OCI-LY1 (cell line): ENCODE measurements at regions not wholly inside any gene's neighbourhood (a gene's known extent, or its start where the extent isn't known, plus 50 kb on each side); places are given as distances from the start of the nearest gene placed in this dataset.

Source experiments
- EZH2 ChIP-seq: fragments of 200-600 bp; sonication (generic), shearing (Covaris generic); IDR thresholded peaks from 2 replicates; pipeline ENCODE4 v1.8.0; 2017; ENCODE audit warnings: borderline replicate concordance, mixed run types, mild to moderate bottlenecking, antibody characterized with exemption, low read length, moderate library complexity, mixed read lengths
- TF ChIP-seq, protein P1 (sequence below): fragments of 200-600 bp; sonication (generic), shearing (Covaris generic); IDR thresholded peaks from 2 replicates; pipeline ENCODE4 v1.5.1; 2017; ENCODE audit warnings: mild to moderate bottlenecking, antibody characterized with exemption, low read length, moderate library complexity, mixed read lengths

DNA sequence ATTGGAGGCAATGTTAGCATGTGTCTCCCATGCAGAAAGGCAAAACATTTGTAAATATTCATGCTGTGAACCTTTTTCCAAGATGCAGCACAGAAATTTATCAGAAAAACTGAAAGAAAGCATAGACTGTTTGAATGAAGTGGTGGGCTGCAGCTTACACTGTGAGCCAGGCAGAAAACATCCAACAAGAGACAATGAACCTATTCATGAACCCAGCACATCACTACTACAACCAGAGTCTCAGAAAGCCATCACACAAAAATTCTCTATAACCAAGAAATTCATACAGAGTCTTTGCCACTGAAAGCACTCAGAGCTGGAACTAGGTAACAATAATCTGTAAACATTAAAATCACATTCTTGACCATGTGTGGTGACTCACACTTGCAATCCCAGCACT is 448.9 kb downstream of the UQCRFS1 start:
- TF ChIP-seq, protein P1, sequence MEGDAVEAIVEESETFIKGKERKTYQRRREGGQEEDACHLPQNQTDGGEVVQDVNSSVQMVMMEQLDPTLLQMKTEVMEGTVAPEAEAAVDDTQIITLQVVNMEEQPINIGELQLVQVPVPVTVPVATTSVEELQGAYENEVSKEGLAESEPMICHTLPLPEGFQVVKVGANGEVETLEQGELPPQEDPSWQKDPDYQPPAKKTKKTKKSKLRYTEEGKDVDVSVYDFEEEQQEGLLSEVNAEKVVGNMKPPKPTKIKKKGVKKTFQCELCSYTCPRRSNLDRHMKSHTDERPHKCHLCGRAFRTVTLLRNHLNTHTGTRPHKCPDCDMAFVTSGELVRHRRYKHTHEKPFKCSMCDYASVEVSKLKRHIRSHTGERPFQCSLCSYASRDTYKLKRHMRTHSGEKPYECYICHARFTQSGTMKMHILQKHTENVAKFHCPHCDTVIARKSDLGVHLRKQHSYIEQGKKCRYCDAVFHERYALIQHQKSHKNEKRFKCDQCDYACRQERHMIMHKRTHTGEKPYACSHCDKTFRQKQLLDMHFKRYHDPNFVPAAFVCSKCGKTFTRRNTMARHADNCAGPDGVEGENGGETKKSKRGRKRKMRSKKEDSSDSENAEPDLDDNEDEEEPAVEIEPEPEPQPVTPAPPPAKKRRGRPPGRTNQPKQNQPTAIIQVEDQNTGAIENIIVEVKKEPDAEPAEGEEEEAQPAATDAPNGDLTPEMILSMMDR: no peak
- TF ChIP-seq EZH2: no peak
